Mononuclear cell (primary cell): ENCODE measurements at regions not wholly inside any gene's neighbourhood (a gene's known extent, or its start where the extent isn't known, plus 50 kb on each side); places are given as distances from the start of the nearest gene placed in this dataset.

Source experiments
- H3K27me3 ChIP-seq: 2 replicates; pipeline ENCODE4 v1.6.0; 2011; ENCODE audit warnings: low read length, control low read depth; ENCODE audit not compliant: insufficient read depth
- H3K4me1 ChIP-seq: 2 replicates; pipeline ENCODE4 v1.5.1; 2011; ENCODE audit warnings: mild to moderate bottlenecking, low read length, control low read depth; ENCODE audit not compliant: insufficient read depth
- H3K4me3 ChIP-seq: 2 replicates; pipeline ENCODE4 v1.5.1; 2011; ENCODE audit warnings: mild to moderate bottlenecking, low read length, moderate library complexity
- H3K9me3 ChIP-seq: 2 replicates; pipeline ENCODE4 v1.5.1; 2011; ENCODE audit warnings: low read depth, mild to moderate bottlenecking, control low read depth, low read length

DNA sequence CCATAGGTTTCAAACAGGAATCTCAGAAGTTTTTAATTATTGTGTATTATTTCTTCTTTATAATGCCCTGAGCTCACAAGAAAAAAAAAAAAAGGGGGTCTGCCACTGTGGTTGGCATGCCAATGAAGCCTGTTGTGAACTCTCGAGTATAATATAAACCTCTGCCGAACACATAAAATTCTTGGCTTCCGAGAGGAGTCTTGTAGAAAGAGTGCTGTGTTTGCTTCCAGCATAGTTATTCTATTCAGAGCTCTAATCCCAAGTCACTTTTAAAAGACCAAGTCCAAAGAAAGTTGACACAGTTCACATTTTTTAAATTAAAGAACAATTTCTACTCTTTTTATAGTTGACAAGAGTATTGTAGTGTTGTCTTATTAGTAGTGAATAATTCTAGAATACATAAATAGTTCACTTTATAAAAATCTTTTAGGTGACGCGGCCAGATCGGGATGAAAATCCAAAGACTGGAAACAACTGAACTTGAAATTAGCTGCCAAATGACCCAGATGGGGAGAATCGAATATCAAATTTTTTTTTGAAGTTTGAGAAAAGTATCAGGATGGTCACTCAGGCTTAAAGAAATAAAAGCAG, 293.2 kb downstream of the DUSP10 start:
- Histone ChIP-seq H3K27me3 (no peaks in the 10 kb centered on the region), H3K4me1 (no peaks in the 10 kb centered on the region), H3K4me3 (no peak overlapping the region), H3K9me3 (no peaks in the 10 kb centered on the region)

DNA sequence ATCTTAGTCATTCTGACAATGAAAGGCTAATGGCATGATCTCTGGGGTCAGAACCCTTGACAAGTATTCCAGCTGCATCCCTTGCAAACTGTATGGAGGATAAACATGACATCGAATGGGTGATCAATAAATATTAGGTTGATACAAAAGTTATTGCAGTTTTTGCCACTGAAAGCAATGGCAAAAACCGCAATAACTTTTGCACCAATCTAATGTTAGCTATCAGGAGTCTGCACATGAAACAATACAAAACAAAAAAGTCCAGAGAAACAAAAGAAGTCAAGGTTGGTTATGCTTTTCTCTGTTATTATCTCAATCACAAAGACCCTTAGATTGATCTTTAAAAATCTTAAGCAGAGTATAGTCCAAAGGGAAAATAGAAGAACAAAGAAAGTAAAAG, 292.7 kb downstream of the DUSP10 start:
- Histone ChIP-seq H3K27me3 (no peaks in the 10 kb centered on the region), H3K9me3 (no peaks in the 10 kb centered on the region), H3K4me1 (no peaks in the 10 kb centered on the region), H3K4me3 (no peak overlapping the region)

DNA sequence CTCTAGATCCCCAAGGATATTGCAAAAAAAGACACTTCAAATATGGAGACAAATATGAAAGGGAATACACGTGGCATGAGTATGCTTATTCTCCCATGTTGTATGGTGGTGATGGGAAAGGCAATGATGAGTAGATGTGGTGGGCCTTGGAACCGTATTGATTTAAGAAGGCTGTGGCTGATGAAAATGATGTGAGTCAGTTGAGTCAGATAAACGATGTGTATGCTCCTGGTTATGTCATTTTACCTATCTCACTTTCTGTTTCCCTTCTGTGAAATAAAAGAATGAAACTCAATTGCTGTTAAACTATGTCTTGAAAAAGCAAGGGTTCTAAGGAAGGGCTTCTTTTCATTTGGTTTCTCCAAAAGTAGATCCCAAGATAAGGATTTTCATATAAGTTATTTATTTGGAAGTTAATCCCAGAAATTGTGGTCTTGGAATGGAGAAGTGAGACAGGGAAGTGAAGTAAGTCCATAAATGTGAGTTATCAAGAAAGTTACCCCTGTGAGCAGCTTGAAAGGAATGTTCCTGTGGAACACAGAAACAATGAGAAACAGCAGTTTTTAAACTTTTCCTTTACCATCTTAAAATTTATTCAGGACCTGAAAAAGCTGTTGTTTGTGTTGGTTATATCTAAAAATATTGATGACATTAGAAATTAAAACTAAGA, 292.0 kb downstream of the DUSP10 start:
- no peaks in the 10 kb centered on the region for H3K27me3 ChIP-seq
- H3K4me1 ChIP-seq: no peaks in the 10 kb centered on the region
- no peaks in the 10 kb centered on the region for H3K9me3 ChIP-seq
- no peak overlapping the region for H3K4me3 ChIP-seq

DNA sequence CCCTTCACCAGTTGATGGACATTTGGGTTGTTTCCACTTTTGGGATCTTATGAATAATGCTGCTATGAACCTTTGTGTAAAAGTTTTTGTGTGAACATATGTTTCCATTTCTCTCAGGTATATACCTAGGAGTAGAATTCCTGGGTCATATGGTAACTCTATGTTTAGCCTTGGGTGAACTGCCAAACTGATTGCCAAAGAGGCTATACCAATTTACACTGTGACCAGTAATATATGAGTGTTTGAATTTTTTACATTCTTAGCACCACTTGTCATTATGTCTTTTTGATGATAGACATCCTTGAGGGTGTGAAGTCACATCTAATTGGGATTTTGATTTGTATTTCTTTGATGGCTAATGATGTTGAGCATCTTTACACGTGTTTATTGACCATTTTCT, 290.1 kb downstream of the DUSP10 start:
- Histone ChIP-seq H3K27me3 (no peaks in the 10 kb centered on the region), H3K4me1 (no peaks in the 10 kb centered on the region), H3K4me3 (no peak overlapping the region), H3K9me3 (no peaks in the 10 kb centered on the region)

DNA sequence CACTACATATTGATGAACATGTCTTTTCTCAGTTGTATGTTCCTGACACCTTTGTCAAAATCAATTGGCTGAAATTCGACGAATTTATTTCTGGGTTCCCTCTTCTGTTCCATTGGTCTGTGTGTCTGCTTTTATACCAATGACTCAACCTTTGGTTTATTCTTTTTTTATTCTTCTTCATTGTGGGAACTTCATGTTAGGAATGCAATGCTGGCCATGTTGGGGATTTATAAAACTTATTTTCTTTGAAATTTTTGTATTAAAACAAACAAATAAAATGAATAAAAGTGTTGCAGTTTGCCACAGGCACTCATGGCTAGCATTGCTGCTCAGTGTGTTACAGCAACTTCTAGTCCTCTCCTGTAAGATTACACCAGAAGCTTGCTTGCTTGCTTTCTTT, 287.8 kb downstream of the DUSP10 start:
- H3K9me3 ChIP-seq: no peaks in the 10 kb centered on the region
- H3K4me3 ChIP-seq: no peak overlapping the region
- no peaks in the 10 kb centered on the region for H3K27me3 ChIP-seq
- H3K4me1 ChIP-seq: no peaks in the 10 kb centered on the region

- no peaks in the 10 kb centered on the region for H3K9me3 ChIP-seq
- H3K27me3 ChIP-seq: no peaks in the 10 kb centered on the region
- H3K4me3 ChIP-seq: no peak overlapping the region
- H3K4me1 ChIP-seq: no peaks in the 10 kb centered on the region
These were observed 285.0 kb downstream of the DUSP10 start for GRCh38 chr1:221456918-221457317.

GRCh38 chr1:221457685-221458446, 284.0 kb downstream of the DUSP10 start:
- H3K9me3 ChIP-seq: no peaks in the 10 kb centered on the region
- H3K27me3 ChIP-seq: no peaks in the 10 kb centered on the region
- H3K4me1 ChIP-seq: no peaks in the 10 kb centered on the region
- no peak overlapping the region for H3K4me3 ChIP-seq

DNA sequence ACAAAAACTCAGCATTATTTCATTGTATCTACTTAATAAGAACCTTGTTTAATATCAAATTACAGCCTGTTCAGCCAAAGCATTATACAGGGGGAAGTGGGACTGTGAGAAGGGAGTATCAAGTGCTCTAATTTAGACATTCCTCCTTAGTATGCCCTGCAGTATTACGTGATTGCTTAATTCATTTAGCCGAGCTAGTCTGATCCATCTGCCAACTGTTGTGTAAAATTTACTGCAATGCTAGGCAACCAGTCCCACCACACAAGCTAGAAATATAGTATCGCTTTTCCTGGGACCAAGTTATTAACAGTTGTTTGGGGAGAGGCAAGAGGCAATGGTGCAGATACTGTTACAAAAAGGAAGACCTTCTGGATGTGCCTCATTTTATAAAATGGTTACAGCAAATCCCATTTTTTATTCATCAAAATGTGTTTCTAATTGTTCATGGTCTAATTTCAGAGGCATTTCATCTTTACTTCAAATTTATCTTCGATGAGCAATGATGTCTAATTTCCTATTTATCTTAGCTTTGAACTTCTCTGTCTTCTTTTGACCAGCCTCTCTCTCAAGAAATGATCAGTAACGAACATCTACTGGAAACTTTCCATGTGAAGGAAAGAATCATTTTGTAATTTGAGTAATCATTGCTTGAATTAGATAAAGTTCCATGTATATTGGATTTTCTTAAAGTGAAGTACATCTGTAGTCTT, 283.3 kb downstream of the DUSP10 start:
- Histone ChIP-seq H3K27me3 (no peaks in the 10 kb centered on the region), H3K9me3 (no peaks in the 10 kb centered on the region), H3K4me3 (no peak overlapping the region), H3K4me1 (no peaks in the 10 kb centered on the region)

- H3K4me1 ChIP-seq: no peaks in the 10 kb centered on the region
- no peaks in the 10 kb centered on the region for H3K27me3 ChIP-seq
- H3K9me3 ChIP-seq: no peaks in the 10 kb centered on the region
- no peak overlapping the region for H3K4me3 ChIP-seq
These were observed 282.3 kb downstream of the DUSP10 start for GRCh38 chr1:221459558-221459957.

- no peaks in the 10 kb centered on the region for H3K9me3 ChIP-seq
- no peaks in the 10 kb centered on the region for H3K4me1 ChIP-seq
- no peaks in the 10 kb centered on the region for H3K27me3 ChIP-seq
- no peak overlapping the region for H3K4me3 ChIP-seq
These were observed 279.5 kb downstream of the DUSP10 start for GRCh38 chr1:221462345-221462744.

GRCh38 chr1:221468546-221468945, 273.3 kb downstream of the DUSP10 start:
- no peaks in the 10 kb centered on the region for H3K4me1 ChIP-seq
- no peak overlapping the region for H3K4me3 ChIP-seq
- no peaks in the 10 kb centered on the region for H3K9me3 ChIP-seq
- H3K27me3 ChIP-seq: peaks cover 8% of the 10 kb centered on the region

- no peaks in the 10 kb centered on the region for H3K9me3 ChIP-seq
- no peak overlapping the region for H3K4me3 ChIP-seq
- no peaks in the 10 kb centered on the region for H3K4me1 ChIP-seq
- peaks cover 8% of the 10 kb centered on the region for H3K27me3 ChIP-seq
These were observed 272.4 kb downstream of the DUSP10 start for GRCh38 chr1:221469476-221469875.

DNA sequence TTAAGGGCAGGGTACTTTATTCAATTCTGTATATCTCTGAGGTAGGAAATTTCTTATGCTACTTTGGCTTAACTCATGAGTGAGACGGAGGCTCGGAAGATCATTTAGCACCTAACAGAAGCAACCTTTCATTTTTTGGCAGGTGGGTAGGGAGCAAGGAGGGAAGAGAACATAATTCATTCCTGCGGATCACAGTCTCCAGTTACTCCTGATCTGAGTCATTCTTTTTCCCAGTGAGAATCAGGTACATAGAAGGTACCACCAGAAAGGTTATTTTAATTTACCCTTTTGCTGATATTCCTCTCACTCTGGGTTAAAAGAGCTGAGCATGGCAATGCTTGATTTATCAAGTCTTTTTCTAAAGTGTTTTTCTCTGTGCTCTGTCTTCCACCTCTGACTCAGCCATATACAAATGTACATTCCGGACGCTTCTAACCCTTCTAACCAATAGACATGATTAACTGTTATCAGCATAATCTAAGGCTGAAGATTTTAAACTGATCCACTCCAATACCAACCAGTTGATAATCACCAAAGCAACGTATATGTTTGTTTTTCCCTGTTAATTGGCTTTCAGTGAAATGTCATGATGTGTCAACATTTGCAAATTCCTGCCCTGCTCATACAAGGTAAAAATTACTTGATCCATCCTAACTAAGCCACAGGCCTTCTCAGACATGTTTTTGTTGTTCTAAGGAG, 271.7 kb downstream of the DUSP10 start:
- Histone ChIP-seq H3K9me3 (no peaks in the 10 kb centered on the region), H3K27me3 (peaks cover 8% of the 10 kb centered on the region), H3K4me3 (no peak overlapping the region), H3K4me1 (no peaks in the 10 kb centered on the region)

DNA sequence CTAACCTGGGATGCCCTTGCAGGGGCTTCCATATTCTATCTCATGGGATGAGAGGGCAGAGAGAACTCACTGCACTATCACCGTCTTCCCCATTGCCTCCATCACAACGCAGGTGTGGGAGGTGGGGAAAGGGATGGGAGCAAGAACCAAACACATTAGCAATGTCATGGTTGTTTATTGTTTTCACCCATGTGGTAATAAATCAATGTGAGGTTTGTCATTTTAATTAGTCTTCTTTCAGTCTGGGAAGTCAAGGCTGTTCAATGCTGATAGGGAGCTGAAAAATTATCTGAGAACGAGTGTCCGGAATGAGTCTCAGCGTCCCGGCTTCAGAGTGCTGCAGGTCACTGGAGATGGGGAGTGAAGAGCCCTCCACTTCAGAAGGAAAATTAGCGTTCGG, 268.5 kb downstream of the DUSP10 start:
- Histone ChIP-seq H3K4me1 (no peaks in the 10 kb centered on the region), H3K27me3 (peaks cover 8% of the 10 kb centered on the region), H3K9me3 (no peaks in the 10 kb centered on the region), H3K4me3 (no peak overlapping the region)

- no peaks in the 10 kb centered on the region for H3K9me3 ChIP-seq
- H3K27me3 ChIP-seq: peaks cover 3% of the 10 kb centered on the region
- H3K4me3 ChIP-seq: no peak overlapping the region
- H3K4me1 ChIP-seq: no peaks in the 10 kb centered on the region
These were observed 264.6 kb downstream of the DUSP10 start for GRCh38 chr1:221477252-221477651.
